HG03175 (cell line): ENCODE measurements at regions not wholly inside any gene's neighbourhood (a gene's known extent, or its start where the extent isn't known, plus 50 kb on each side); places are given as distances from the start of the nearest gene placed in this dataset.

Experiments
- ATAC-seq: cut with Tn5 transposase; IDR thresholded peaks from one replicate; pipeline ENCODE4 v1.9.1; 2021; ENCODE audit warnings: mild to moderate bottlenecking, moderate library complexity; ENCODE audit not compliant: unreplicated experiment

- ATAC-seq, result no peak
Observed at GRCh38 chr6:149212206-149212605, 105.3 kb upstream of the TAB2 start.

- ATAC-seq, result no peak
Observed at GRCh38 chr6:149212892-149213801, 104.4 kb upstream of the TAB2 start.

GRCh38 chr6:149213829-149214228 lies 103.7 kb upstream of the TAB2 start:
- no peak for ATAC-seq

- ATAC-seq, result no peak
Observed at GRCh38 chr6:149216459-149216858, 101.1 kb upstream of the TAB2 start.

- peak; percentile 75 for ATAC-seq
Observed at GRCh38 chr6:149217466-149217888, 100.0 kb upstream of the TAB2 start.

GRCh38 chr6:149218471-149218870 lies 99.0 kb upstream of the TAB2 start:
- no peak for ATAC-seq

- no peak for ATAC-seq
Observed at GRCh38 chr6:149218915-149219314, 98.6 kb upstream of the TAB2 start.

- no peak for ATAC-seq
Observed at GRCh38 chr6:149220882-149221773, 96.4 kb upstream of the TAB2 start.

- no peak for ATAC-seq
Observed at GRCh38 chr6:149221774-149222070, 95.8 kb upstream of the TAB2 start.

GRCh38 chr6:149223120-149223903 lies 94.2 kb upstream of the TAB2 start:
- ATAC-seq, result no peak

GRCh38 chr6:149223904-149224351 lies 93.6 kb upstream of the TAB2 start:
- no peak for ATAC-seq

GRCh38 chr6:149224399-149224798 lies 93.1 kb upstream of the TAB2 start:
- ATAC-seq, result no peak

- ATAC-seq, result no peak
Observed at GRCh38 chr6:149225370-149225769, 92.1 kb upstream of the TAB2 start.

- ATAC-seq, result no peak
Observed at GRCh38 chr6:149225946-149226345, 91.6 kb upstream of the TAB2 start.

- ATAC-seq, result no peak
Observed at GRCh38 chr6:149227796-149228195, 89.7 kb upstream of the TAB2 start.

- ATAC-seq, result no peak
Observed at GRCh38 chr6:149228311-149228955, 89.1 kb upstream of the TAB2 start.

GRCh38 chr6:149229096-149229495 lies 88.4 kb upstream of the TAB2 start:
- ATAC-seq, result no peak

- no peak for ATAC-seq
Observed at GRCh38 chr6:149230712-149231460, 86.6 kb upstream of the TAB2 start.

GRCh38 chr6:149231778-149232177 lies 85.7 kb upstream of the TAB2 start:
- ATAC-seq, result no peak
